ENCODE measurements at regions not wholly inside any gene's neighbourhood (a gene's known extent, or its start where the extent isn't known, plus 50 kb on each side); places are given as distances from the start of the nearest gene placed in this dataset.

DNA sequence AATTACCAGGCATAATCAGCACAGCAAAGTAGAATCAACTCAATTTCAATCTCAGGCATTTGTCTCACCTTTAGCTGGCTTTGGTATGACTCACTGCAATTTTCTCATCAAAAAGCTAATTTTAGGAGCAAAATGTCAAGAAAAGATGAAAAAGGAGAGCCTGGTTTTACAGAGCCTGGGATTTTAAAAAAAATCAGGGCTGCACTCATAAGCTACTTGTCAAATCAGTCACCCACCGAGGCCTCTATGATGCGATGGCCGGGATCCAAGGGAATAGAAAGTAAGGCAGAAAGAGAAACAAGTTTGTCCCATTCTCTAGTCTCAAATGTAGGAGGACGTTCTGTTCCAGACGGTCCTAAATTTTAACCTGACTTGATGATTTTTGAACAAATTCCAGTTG, 170.9 kb downstream of the SOCS6 start:
- POLR2A ChIA-PET: no interaction called here
- TF ChIP-seq, protein P1, sequence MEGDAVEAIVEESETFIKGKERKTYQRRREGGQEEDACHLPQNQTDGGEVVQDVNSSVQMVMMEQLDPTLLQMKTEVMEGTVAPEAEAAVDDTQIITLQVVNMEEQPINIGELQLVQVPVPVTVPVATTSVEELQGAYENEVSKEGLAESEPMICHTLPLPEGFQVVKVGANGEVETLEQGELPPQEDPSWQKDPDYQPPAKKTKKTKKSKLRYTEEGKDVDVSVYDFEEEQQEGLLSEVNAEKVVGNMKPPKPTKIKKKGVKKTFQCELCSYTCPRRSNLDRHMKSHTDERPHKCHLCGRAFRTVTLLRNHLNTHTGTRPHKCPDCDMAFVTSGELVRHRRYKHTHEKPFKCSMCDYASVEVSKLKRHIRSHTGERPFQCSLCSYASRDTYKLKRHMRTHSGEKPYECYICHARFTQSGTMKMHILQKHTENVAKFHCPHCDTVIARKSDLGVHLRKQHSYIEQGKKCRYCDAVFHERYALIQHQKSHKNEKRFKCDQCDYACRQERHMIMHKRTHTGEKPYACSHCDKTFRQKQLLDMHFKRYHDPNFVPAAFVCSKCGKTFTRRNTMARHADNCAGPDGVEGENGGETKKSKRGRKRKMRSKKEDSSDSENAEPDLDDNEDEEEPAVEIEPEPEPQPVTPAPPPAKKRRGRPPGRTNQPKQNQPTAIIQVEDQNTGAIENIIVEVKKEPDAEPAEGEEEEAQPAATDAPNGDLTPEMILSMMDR (IDR thresholded peaks at IDR 0.05; ENCODE audit: insufficient read depth, low read length, missing control alignments): no peak
- CTCF ChIA-PET: interaction anchor here (1.0 to 4.3 kb wide), 7 partner anchors 9 to 308 kb away, joined by 3 to 18 read pairs (median 8); no protein-coding TSS in a partner anchor
- no peak overlapping the region for H3K4me3 ChIP-seq (ENCODE audit: low read depth, low read length)
- DNase-seq (ENCODE audit: low read depth, low spot score): no peak

DNA sequence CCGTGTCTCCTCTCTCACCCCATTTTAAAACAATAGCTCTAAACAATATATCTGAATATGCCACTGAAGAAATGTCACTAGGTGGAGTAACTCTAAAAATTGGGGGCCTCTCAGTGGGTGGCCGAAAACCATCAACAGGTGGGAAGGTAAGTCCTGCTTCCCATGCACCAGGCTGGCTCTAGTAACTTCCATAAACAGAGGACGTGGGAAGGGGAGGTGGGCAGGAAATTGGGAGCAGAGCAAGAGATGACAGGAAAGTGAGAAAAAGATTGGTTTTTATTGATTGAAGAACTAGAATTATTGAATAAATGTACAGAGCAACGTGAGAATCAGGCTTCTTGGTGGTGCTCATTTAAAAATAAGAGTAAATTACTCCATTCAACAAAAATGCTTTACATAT, 170.4 kb downstream of the SOCS6 start:
- ChIA-PET CTCF (interaction anchor here (1.0 to 4.3 kb wide), 7 partner anchors 9 to 307 kb away, joined by 3 to 18 read pairs (median 8); no protein-coding TSS in a partner anchor), POLR2A (no interaction called here)
- TF ChIP-seq, protein P1 (IDR thresholded peaks at IDR 0.05; ENCODE audit: insufficient read depth, low read length, missing control alignments): no peak
- no peak overlapping the region for H3K4me3 ChIP-seq (ENCODE audit: low read depth, low read length)
- no peak for DNase-seq (ENCODE audit: low read depth, low spot score)

DNA sequence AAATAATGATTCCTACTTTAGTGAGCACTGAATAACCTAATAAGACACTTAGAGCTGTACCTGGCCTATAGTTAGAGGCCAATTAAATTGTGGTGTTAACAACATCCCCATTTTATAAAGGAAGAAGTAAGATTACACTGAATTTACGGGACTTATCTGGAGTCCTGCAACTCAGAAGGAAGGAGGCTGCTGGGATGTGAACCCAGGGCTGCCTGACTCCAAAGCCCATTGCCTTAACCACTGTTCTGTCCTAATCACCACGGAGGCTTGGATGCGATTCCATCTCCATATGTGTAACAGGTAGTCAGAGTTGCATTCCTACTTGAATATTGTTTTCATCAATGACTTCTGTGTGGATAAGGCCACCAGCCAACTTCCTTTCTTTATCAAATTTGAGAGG, 168.9 kb downstream of the SOCS6 start:
- POLR2A ChIA-PET: no interaction called here
- no peak overlapping the region for H3K4me3 ChIP-seq (ENCODE audit: low read depth, low read length)
- TF ChIP-seq, protein P1 (IDR thresholded peaks at IDR 0.05; ENCODE audit: insufficient read depth, low read length, missing control alignments): no peak
- CTCF ChIA-PET: interaction anchor here (1.0 to 14.3 kb wide), 4 partner anchors 32 to 288 kb away, joined by 3 to 432 read pairs (median 110); no protein-coding TSS in a partner anchor
- no peak for DNase-seq (ENCODE audit: low read depth, low spot score)

DNA sequence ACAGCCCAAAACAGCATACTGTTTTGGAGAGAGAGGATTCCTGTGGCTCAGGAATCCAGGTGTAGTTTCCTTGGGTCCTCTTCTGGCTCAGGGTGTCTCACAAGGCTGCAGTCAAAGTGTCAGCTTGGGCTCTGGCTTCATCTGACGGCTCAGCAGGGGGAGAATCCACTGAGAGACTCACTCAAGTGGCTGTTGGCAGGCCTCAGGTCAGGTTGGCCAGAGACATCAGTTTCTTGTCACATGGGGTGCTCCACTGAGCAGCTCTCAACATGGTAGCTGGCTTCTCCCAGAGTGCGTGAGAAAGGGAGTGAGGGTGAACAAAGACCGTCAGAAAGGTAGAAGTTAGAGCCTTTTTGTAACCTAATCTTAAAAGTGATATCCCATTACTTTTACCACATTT, 168.4 kb downstream of the SOCS6 start:
- ChIA-PET POLR2A (no interaction called here), CTCF (interaction anchor here (1.0 to 14.3 kb wide), 4 partner anchors 33 to 287 kb away, joined by 3 to 432 read pairs (median 110); no protein-coding TSS in a partner anchor)
- H3K4me3 ChIP-seq (ENCODE audit: low read depth, low read length): no peak overlapping the region
- TF ChIP-seq, protein P1 (IDR thresholded peaks at IDR 0.05; ENCODE audit: insufficient read depth, low read length, missing control alignments): no peak
- DNase-seq (ENCODE audit: low read depth, low spot score): no peak

DNA sequence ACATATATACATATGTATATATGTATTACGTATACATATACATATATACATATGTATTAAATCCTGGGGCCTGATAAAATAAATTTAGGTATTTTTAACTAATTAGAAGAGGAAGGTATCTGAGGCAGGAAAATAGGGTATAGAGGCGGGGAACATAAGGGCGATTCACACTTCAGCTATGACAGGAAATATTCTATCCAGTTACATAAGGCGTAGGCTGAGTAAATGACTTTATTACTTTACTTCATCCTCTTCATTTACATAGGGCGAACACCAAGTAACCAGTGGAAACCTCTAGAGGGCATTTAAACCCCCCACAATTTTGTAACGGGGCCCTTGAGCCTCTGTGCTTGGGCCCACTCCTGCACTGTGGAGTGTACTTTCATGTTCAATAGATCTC, 167.5 kb downstream of the SOCS6 start:
- TF ChIP-seq, protein P1 (IDR thresholded peaks at IDR 0.05; ENCODE audit: insufficient read depth, low read length, missing control alignments): no peak
- no peak overlapping the region for H3K4me3 ChIP-seq (ENCODE audit: low read depth, low read length)
- ChIA-PET POLR2A (no interaction called here), CTCF (interaction anchor here (1.0 to 14.3 kb wide), 9 partner anchors 10 to 304 kb away, joined by 3 to 432 read pairs (median 34); no protein-coding TSS in a partner anchor)
- DNase-seq (ENCODE audit: low read depth, low spot score): no peak

DNA sequence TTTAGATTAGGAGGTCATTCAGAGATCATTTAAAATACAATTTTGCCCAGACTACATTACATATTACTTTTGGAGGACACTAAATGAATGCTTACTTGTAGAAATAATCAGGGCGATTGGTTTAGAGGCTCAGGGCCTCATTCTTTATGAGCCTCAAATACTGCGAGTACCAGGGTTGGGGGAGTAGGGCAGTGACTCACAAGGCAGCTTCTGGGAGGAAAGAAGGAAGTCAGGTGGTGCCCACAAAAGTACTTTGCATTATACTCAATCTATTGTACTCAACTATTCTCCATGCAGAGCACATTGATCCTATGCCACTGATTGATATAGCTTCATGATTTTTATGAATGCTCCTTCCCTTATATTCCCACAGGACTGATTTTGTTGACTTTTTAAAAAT, 166.9 kb downstream of the SOCS6 start:
- TF ChIP-seq, protein P1 (IDR thresholded peaks at IDR 0.05; ENCODE audit: insufficient read depth, low read length, missing control alignments): no peak
- no peak overlapping the region for H3K4me3 ChIP-seq (ENCODE audit: low read depth, low read length)
- ChIA-PET CTCF (interaction anchor here (0.8 to 14.3 kb wide), 16 partner anchors 9 to 817 kb away, joined by 3 to 432 read pairs (median 7); partner anchors contain the start of gene RTTN), POLR2A (no interaction called here)
- no peak for DNase-seq (ENCODE audit: low read depth, low spot score)

Measured in AG04449 (cell line).